ENCODE measurements at regions not wholly inside any gene's neighbourhood (a gene's known extent, or its start where the extent isn't known, plus 50 kb on each side); places are given as distances from the start of the nearest gene placed in this dataset.

- TF ChIP-seq CTCF (IDR thresholded peaks at IDR 0.05) (no peak), POLR2A (IDR thresholded peaks at IDR 0.05; ENCODE audit: low read depth) (no peak), EP300 (IDR thresholded peaks at IDR 0.05) (no peak)
These were observed 58.4 kb downstream of the KLHDC7A start for GRCh38 chr1:18539171-18539570.

Measured in esophagus muscularis mucosa (tissue), 4 donors.